GM12878 (cell line): ENCODE measurements at regions not wholly inside any gene's neighbourhood (a gene's known extent, or its start where the extent isn't known, plus 50 kb on each side); places are given as distances from the start of the nearest gene placed in this dataset.

Experiments used
- ATAC-seq: fragments of 200-7000 bp; cut with Tn5 transposase; 3 replicates; pipeline ENCODE4 v1.9.1; 2020; ENCODE audit warnings: mild to moderate bottlenecking, moderate library complexity
- BruUV-seq: library from RNA; stranded (reverse); fragments of 400-500 nt; replicated peaks from 2 replicates; lab custom pipeline; 2021; lab: Mats Ljungman, UMichigan
- CTCF ChIA-PET: fragments of 300-600 bp; sonication (Branson Sonifier 250); formaldehyde crosslinking; extraction: SDS; loops from one replicate; lab custom pipeline; 2021; ENCODE audit warnings: inconsistent platforms; lab: Yijun Ruan, JAX
- POLR2A ChIA-PET: fragments of 350-600 bp; formaldehyde crosslinking; extraction: SDS; loops from one replicate; lab custom pipeline; 2021; ENCODE audit warnings: inconsistent platforms; lab: Charles Lee
- RAD21 ChIA-PET: fragments of 300-600 bp; sonication (Branson Sonifier 250); formaldehyde crosslinking; loops from one replicate; lab custom pipeline; 2023; ENCODE audit warnings: antibody characterized with exemption; ENCODE audit not compliant: unreplicated experiment; lab: Charles Lee
- SMC1A ChIA-PET: fragments of 300-600 bp; sonication (Branson Sonifier 250); formaldehyde crosslinking; loops from one replicate; lab custom pipeline; 2023; ENCODE audit not compliant: unreplicated experiment, uncharacterized antibody; lab: Charles Lee
- DNase-seq: peaks from one replicate; pipeline ENCODE4 v3.0.0-alpha.2; 2011; ENCODE audit warnings: low read depth, low spot score
- FAIRE-seq: peaks from 3 replicates; lab custom pipeline; 2011; peaks lifted over from hg19 to GRCh38; lab: Jason Lieb, UNC
- H2AFZ ChIP-seq: 2 replicates; pipeline ENCODE4 v1.6.0; 2011; ENCODE audit warnings: low read depth, low read length, control low read depth; ENCODE audit not compliant: control insufficient read depth
- H3K27ac ChIP-seq: 2 replicates; pipeline ENCODE4 v1.5.1; 2011; ENCODE audit warnings: control low read depth; ENCODE audit not compliant: control insufficient read depth, insufficient read depth
- H3K27me3 ChIP-seq, 2 experiments: replicated peaks in 1 of 2; 2 replicates each; pipeline versions ENCODE4 v1.6.0 to v1.6.1; 2011; ENCODE audit warnings: low read length in 1 of 2; ENCODE audit not compliant: control insufficient read depth in 2 of 2, insufficient read depth in 2 of 2
- H3K36me3 ChIP-seq, 2 experiments: 2 replicates each; pipeline ENCODE4 v1.5.1; 2011; ENCODE audit warnings: low read length in 1 of 2; ENCODE audit not compliant: control insufficient read depth in 2 of 2, insufficient read depth in 2 of 2
- H3K4me1 ChIP-seq: 2 replicates; pipeline ENCODE4 v1.6.1; 2011; ENCODE audit warnings: mild to moderate bottlenecking, low read length, moderate library complexity, mixed read lengths; ENCODE audit not compliant: control insufficient read depth, insufficient read depth
- H3K4me2 ChIP-seq: 2 replicates; pipeline ENCODE4 v1.6.0; 2011; ENCODE audit warnings: control low read depth; ENCODE audit not compliant: control insufficient read depth, insufficient read depth
- H3K4me3 ChIP-seq: fragments of 200-600 bp; sonication (generic); 2 replicates; pipeline ENCODE4 v1.5.1; 2016
- H3K79me2 ChIP-seq: 2 replicates; pipeline ENCODE4 v1.6.0; 2011; ENCODE audit warnings: low read length; ENCODE audit not compliant: control insufficient read depth, insufficient read depth
- H3K9ac ChIP-seq: 2 replicates; pipeline ENCODE4 v1.8.0; 2011; ENCODE audit warnings: low read length, control low read depth, mixed read lengths; ENCODE audit not compliant: control insufficient read depth, insufficient read depth
- H3K9me3 ChIP-seq: replicated peaks from 3 replicates; pipeline ENCODE4 v1.5.1; 2011; ENCODE audit warnings: mild to moderate bottlenecking, low read length; ENCODE audit not compliant: control insufficient read depth, insufficient read depth
- H4K20me1 ChIP-seq: 2 replicates; pipeline ENCODE4 v1.6.0; 2011; ENCODE audit not compliant: control insufficient read depth, insufficient read depth
- BACH1 ChIP-seq: fragments of 450-650 bp; IDR thresholded peaks from 2 replicates; pipeline ENCODE4 v1.6.1; 2017; ENCODE audit warnings: mild to moderate bottlenecking, borderline replicate concordance
- HDAC2 ChIP-seq: fragments of 200-600 bp; sonication (generic); IDR thresholded peaks from 2 replicates; pipeline ENCODE4 v1.6.1; 2017
- KAT2A ChIP-seq: conservative IDR thresholded peaks from 2 replicates; pipeline ENCODE4 v1.6.1; 2011; ENCODE audit warnings: low read depth, low read length; ENCODE audit not compliant: control insufficient read depth
- POLR2AphosphoS2 ChIP-seq: IDR thresholded peaks from 2 replicates; pipeline ENCODE4 v1.6.1; 2011; ENCODE audit warnings: low read depth, mild to moderate bottlenecking, low read length, improper control_type of control experiment, moderate library complexity
- TAF1 ChIP-seq: IDR thresholded peaks from 2 replicates; pipeline ENCODE4 v1.6.1; 2011; ENCODE audit warnings: mild to moderate bottlenecking, low read depth, low read length, borderline replicate concordance
- ZNF207 ChIP-seq: fragments of 450-650 bp; IDR thresholded peaks from 2 replicates; pipeline ENCODE4 v1.6.1; 2014; ENCODE audit warnings: antibody characterized with exemption, mild to moderate bottlenecking, borderline replicate concordance
- ZSCAN29 ChIP-seq: fragments of 450-650 bp; IDR thresholded peaks from 2 replicates; pipeline ENCODE4 v1.6.1; 2017; ENCODE audit warnings: mild to moderate bottlenecking, moderate library complexity
- ZZZ3 ChIP-seq: IDR thresholded peaks from 2 replicates; pipeline ENCODE4 v1.6.1; 2011; ENCODE audit warnings: low read depth; ENCODE audit not compliant: control insufficient read depth, insufficient read length
- WGBS: methylation state at CpG from one replicate; pipeline ENCODE4 v1.1.6; 2016; ENCODE audit warnings: low lambda C conversion rate; ENCODE audit not compliant: insufficient replicate concordance, insufficient coverage; ENCODE audit errors: missing lambda C conversion rate; 5-methylcytosine and 5-hydroxymethylcytosine counted together
- in situ Hi-C: fragments of 300-500 bp; cut with MboI; formaldehyde crosslinking; loops from 9 replicates; pipeline ENCODE4 v1.14.3; 2018; ENCODE audit warnings: mixed read lengths
- intact Hi-C: fragments of 100-400 bp; cut with micrococcal nuclease; formaldehyde crosslinking; loops from one replicate; pipeline ENCODE4 v1.14.2; 2022; ENCODE audit not compliant: unreplicated experiment
- TF ChIP-seq, protein P1 (sequence below): fragments of 450-650 bp; IDR thresholded peaks from 2 replicates; pipeline ENCODE4 v1.6.1; 2016; ENCODE audit warnings: mild to moderate bottlenecking, moderate library complexity, borderline replicate concordance
- TF ChIP-seq, protein P2 (sequence below): fragments of 450-650 bp; IDR thresholded peaks from 2 replicates; pipeline ENCODE4 v1.6.1; 2017; ENCODE audit warnings: low read depth, mild to moderate bottlenecking, moderate library complexity

DNA sequence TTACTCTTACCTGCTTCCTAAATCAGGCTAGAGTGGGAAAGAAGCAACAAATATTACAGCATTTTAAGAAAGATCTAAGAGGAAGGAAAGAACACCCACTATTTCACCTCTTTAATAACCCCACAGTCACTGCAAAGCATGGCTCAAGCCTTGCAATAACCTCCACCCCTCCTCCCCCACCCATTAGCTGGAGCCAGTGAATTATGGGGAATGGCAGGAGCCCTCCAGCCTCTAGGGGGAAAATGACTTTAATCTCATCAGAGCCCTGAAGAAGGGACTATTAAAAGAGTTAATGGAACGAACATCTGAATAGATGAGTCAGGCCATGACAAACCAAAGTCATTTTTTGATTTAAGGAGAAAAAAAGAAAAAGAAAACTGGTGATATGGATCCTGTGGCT, 630.7 kb upstream of the PLXNA2 start:
- in situ Hi-C loops (no loop called here), intact Hi-C loops (no loop called here)
- no peaks in the 10 kb centered on the region for H3K9me3 ChIP-seq
- no peaks in the 10 kb centered on the region for H4K20me1 ChIP-seq
- no peak for DNase-seq
- H3K36me3 ChIP-seq, result no peaks in the 10 kb centered on the region
- FAIRE-seq, result no peak
- H3K4me3 ChIP-seq, result no peak overlapping the region
- RAD21 ChIA-PET, result no interaction called here
- CTCF ChIA-PET, result no interaction called here
- ATAC-seq, result no peak
- 0% methylated on average over 1 of the region's 1 CpG for WGBS
- H3K4me1 ChIP-seq, result no peaks in the 10 kb centered on the region
- no peak overlapping the region for H3K27ac ChIP-seq
- H3K79me2 ChIP-seq, result no peaks in the 10 kb centered on the region
- H2AFZ ChIP-seq, result no peak overlapping the region
- BruUV-seq, result no TSS peak
- no peaks in the 10 kb centered on the region; a peak in 1 of 4 replicates for H3K27me3 ChIP-seq
- no peak overlapping the region for H3K4me2 ChIP-seq
- TF ChIP-seq TAF1 (no peak), ZSCAN29 (no peak), BACH1 (no peak), POLR2AphosphoS2 (no peak), KAT2A (no peak), ZNF207 (no peak), ZZZ3 (no peak), HDAC2 (no peak)
- TF ChIP-seq, protein P1, sequence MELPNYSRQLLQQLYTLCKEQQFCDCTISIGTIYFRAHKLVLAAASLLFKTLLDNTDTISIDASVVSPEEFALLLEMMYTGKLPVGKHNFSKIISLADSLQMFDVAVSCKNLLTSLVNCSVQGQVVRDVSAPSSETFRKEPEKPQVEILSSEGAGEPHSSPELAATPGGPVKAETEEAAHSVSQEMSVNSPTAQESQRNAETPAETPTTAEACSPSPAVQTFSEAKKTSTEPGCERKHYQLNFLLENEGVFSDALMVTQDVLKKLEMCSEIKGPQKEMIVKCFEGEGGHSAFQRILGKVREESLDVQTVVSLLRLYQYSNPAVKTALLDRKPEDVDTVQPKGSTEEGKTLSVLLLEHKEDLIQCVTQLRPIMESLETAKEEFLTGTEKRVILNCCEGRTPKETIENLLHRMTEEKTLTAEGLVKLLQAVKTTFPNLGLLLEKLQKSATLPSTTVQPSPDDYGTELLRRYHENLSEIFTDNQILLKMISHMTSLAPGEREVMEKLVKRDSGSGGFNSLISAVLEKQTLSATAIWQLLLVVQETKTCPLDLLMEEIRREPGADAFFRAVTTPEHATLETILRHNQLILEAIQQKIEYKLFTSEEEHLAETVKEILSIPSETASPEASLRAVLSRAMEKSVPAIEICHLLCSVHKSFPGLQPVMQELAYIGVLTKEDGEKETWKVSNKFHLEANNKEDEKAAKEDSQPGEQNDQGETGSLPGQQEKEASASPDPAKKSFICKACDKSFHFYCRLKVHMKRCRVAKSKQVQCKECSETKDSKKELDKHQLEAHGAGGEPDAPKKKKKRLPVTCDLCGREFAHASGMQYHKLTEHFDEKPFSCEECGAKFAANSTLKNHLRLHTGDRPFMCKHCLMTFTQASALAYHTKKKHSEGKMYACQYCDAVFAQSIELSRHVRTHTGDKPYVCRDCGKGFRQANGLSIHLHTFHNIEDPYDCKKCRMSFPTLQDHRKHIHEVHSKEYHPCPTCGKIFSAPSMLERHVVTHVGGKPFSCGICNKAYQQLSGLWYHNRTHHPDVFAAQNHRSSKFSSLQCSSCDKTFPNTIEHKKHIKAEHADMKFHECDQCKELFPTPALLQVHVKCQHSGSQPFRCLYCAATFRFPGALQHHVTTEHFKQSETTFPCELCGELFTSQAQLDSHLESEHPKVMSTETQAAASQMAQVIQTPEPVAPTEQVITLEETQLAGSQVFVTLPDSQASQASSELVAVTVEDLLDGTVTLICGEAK, result no peak
- TF ChIP-seq, protein P2, sequence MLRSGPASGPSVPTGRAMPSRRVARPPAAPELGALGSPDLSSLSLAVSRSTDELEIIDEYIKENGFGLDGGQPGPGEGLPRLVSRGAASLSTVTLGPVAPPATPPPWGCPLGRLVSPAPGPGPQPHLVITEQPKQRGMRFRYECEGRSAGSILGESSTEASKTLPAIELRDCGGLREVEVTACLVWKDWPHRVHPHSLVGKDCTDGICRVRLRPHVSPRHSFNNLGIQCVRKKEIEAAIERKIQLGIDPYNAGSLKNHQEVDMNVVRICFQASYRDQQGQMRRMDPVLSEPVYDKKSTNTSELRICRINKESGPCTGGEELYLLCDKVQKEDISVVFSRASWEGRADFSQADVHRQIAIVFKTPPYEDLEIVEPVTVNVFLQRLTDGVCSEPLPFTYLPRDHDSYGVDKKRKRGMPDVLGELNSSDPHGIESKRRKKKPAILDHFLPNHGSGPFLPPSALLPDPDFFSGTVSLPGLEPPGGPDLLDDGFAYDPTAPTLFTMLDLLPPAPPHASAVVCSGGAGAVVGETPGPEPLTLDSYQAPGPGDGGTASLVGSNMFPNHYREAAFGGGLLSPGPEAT, result no peak
- TF ChIP-seq, all 136 proteins: peak for 0
- ChIA-PET POLR2A (no interaction called here), SMC1A (no interaction called here)
- H3K9ac ChIP-seq, result no peak overlapping the region
